NK-92 (cell line): ENCODE measurements at regions not wholly inside any gene's neighbourhood (a gene's known extent, or its start where the extent isn't known, plus 50 kb on each side); places are given as distances from the start of the nearest gene placed in this dataset.
"Not testable (repeated sequence)": the region's sequence is repeated elsewhere in the genome, so short reads cannot be mapped to it uniquely, and the experiment has no call there.

Experiments
- DNase-seq: peaks from one replicate; lab custom pipeline; 2025; ENCODE audit not compliant: unreplicated experiment; lab: John Stamatoyannopoulos, UW

DNA sequence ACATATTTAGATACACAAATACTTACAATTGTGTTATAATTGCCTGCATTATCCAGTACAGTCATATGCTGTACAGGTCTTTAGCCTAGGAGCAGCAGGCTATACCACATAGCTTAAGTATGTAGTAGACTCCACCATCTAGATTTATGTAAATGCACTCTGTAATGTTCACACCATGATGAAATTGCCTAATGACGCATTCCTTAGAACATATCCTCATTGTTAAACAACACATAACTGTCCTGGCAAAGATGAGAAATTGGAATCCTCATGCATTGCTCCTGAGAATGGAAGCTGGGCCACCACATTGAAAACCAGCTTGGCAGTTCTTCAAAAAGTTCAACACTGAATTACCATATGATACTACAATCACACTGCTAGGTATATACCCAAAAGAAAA lies 1002.8 kb upstream of the CELF2 start:
- DNase-seq, result no peak

- DNase-seq, result no peak
Measured at GRCh38 chr10:10017716-10018115, 1000.0 kb upstream of the CELF2 start.

DNA sequence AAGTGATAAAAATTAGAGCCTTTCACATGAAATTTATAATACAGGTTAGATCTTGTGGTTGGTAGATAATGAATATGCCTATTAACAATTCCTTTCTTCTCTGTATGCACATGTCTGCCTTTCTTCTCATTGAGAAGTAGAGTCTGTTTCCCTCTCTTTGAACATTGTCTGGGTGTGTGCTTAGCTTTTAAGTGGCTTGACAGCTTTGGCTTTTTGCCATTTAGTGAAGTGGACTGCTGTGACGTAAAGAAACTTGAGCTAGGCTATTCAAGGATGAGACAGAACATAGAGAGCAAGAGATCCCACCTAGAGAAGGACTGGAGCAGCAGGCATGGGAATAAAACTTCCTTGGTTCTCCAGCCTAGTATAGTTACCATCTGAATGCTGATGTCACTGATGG lies 996.7 kb upstream of the CELF2 start:
- no peak for DNase-seq

GRCh38 chr10:10032991-10033390 lies 984.7 kb upstream of the CELF2 start:
- no peak for DNase-seq

GRCh38 chr10:10038348-10038747 lies 979.3 kb upstream of the CELF2 start:
- no peak for DNase-seq

DNA sequence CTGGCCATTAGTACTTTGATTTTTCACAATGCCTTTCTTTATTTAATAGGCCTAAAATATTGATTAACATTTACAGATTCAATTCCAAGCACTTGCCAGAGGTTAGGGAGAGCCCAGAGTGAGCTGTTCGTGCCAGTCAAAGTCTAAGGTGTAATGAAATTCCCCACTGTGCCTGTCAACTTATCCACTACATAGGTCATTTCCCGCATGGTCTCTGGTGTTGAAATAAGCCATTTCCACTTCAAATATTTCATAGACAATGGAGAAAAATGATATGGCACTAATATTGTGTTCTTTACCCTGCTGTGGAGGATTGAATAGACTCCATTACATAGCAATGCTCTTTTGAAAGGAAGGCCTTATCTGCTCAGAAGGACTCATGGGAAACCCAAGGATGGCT lies 978.1 kb upstream of the CELF2 start:
- no peak for DNase-seq

GRCh38 chr10:10043083-10043482 lies 974.6 kb upstream of the CELF2 start:
- no peak for DNase-seq

DNA sequence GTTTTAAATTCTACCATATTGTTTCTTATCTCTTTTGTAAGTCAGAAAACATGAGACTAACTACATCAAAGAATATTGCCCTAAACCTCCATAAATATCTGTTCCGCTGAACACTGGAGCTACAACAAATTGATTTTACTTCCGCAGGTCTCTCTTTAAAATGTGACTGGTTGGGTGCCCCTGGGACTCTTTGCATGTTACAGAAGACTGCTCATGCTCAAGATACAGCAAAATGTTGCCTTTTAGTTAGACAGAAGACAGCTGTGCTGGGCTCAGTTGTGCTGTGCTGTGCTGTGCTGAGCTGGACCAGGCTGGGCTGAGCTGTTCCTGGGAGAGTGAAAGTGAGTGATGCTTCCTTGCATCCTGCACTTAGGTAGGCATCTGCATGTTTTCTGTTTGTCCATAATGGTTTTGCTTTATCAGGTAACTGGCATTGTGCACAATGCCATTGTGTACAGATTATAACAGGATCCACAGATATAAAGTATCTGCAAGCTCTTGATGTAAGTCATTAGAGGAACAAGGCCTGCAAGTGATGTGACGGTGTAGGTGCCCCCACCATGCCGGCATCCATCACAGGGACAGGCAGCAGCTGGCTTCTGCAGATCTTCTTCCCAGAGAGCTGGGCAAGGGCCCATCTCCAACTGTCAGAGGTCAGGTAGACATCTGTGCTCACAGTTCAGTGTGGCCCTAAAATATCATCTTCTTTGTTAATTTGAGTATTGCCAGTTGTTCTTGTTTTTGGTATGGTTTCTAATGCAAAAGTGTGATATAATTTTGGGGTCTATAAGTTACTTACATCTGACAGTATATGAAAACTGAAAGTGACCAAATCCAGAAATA lies 972.5 kb upstream of the CELF2 start:
- no peak for DNase-seq

DNA sequence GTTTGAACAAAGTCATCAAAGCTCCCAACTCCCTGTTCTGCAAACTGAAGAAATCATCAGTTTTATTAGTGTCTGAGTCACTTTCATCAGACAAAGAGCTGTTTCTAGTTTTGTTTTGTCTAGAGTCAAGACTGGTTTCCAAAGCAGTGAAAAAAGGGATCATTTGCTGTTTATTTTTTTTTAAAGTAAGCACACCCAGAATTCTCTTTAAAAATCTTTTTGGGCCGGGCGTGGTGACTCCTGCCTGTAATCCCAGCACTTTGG lies 972.0 kb upstream of the CELF2 start:
- no peak for DNase-seq

DNA sequence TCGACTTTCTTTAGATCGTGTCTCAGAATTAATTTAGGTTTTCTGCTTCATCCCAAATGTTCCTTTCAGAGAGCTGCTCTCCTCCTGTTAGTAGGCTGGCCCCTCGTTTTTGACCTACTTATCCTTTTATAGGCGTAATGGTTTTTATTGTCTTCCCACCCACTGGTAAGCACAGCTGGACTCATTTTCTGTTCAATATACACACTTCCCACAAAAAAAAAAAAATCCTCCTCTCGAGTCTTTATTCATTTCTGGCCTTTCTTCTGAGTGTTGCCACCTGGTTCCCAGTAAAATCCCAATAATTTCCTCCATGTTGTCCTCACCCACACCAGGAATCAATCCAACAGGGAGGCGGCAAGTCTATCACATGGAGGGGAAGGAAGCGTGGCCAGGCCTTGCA lies 970.2 kb upstream of the CELF2 start:
- no peak for DNase-seq

GRCh38 chr10:10053051-10053450 lies 964.6 kb upstream of the CELF2 start:
- DNase-seq, result no peak

- no peak for DNase-seq
Measured at GRCh38 chr10:10054466-10054865, 963.2 kb upstream of the CELF2 start.

DNA sequence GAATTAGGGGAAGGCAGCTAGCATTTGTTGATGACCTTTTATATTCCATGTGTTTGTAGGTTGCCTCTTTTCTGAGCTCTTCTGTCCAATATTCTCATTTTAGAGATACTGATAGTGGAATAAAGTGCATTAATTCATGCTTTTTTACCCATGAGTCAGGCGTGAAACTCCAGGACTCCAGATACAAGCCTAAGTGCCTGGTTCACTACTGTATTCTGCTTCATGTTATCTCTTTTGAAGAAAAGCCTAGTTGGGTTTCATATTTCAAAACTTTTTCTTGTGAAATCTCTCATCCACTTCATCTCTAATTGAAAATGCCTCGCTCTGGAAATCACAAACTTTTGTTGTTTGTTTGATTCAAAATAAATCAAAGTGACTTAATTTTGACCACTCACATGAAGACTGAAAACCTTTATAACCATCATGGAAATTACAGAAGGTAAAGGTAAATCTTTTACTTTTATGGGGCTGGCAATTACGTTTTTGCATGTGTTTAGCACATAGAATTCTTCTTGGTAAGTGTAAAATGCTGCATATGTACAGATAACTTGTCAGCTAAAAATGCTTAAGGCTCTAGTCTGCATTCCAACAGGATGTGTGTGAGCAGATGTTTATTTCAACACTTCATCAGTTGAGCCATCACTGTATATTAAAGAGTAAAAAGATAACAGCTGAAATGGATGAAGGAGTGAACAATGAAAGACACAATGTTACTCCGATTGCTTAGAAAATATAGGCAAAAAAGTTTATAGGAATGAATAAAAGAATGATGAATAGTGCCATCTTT lies 961.8 kb upstream of the CELF2 start:
- no peak for DNase-seq

DNA sequence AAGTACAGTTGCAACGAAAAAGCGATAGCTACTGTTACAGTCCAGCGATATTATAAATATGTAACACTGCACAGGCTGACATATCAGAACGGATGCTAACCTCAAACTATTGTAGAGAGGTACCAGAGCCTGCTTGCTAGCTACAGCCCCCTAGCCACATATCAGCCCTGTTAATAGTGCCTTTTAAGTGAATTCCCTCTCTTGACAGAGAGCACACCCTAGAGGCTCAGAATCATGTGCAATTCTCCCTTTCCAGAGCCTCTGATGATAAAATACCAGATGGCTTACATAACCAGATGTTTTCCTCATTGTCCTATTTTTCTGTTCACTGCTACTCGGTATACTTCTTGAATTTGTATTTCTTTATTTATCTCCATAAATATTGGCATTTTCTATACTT lies 960.7 kb upstream of the CELF2 start:
- no peak for DNase-seq

GRCh38 chr10:10067644-10068043 lies 950.0 kb upstream of the CELF2 start:
- no peak for DNase-seq

DNA sequence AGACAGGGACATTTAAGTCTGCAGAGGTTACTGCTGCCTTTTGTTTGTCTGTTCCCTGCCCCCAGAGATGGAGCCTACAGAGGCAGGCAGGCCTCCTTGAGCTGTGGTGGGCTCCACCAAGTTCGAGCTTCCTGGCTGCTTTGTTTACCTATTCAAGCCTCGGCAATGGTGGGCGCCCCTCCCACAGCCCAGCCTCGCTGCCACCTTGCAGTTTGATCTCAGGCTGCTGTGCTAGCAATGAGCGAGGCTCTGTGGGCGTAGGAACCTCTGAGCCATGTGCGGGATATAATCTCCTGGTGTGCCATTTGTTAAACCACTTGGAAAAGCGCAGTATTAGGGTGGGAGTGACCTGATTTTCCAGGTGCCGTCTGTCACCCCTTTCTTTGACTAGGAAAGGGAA lies 942.8 kb upstream of the CELF2 start:
- not testable (repeated sequence) for DNase-seq

- no peak for DNase-seq
Measured at GRCh38 chr10:10078446-10078845, 939.2 kb upstream of the CELF2 start.

DNA sequence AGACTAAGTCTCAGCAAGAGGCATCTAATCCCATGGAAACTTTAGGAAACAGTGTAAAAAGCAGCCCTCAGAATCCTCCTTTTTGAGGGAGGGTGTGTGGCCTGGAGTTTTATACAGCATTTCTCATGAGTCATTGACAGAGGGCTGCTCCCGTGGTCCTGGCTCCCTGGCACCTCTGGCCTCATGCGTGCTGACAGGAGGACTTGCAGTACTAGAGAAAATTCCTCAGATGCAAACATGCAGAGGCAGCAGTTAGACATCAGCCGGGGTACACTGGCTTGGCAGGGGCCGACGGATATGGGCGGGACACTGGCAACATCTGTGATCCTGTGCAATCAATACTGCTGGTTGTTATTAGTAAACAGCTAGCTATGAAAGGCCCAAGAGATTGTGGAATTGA lies 925.1 kb upstream of the CELF2 start:
- DNase-seq, result no peak

GRCh38 chr10:10093021-10093420 lies 924.7 kb upstream of the CELF2 start:
- DNase-seq, result no peak

- DNase-seq, result no peak
Measured at GRCh38 chr10:10094691-10095090, 923.0 kb upstream of the CELF2 start.

DNA sequence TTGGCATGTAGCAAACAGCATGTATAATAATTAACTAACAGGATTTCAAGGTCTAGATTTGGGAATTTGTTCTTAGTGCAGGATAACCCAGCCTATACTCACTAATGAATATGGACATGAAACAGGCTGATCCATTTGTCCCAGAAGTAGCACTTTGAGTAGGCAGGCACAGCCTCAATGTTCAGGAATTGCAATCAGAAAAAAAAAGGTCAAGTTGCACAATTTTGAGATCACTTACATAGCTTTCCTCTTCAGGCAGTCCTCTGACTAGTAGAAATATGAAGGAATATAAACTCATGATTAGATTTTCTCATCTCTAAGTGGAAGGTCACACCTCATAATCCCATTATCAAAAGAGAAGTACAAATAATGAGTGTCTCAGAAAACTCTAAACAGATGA lies 921.4 kb upstream of the CELF2 start:
- no peak for DNase-seq

DNA sequence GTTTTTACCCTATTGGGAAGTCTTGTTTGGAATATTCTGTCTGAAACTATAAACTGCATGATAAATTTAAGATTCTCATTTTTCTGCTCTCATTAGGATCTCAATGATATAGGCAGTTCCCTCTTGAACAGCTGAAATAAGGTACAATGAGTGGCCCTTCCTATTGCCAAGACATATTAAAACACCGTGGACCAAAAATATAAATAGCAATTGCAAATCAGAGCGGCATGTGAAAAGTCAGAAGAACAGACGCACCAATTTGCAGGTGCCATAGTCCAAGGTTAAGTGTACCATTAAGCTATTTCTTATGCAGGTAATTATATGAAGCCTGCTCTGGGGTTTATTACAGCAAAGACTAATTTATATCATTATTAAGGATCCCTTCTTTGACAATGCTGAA lies 920.8 kb upstream of the CELF2 start:
- DNase-seq, result no peak

- no peak for DNase-seq
Measured at GRCh38 chr10:10101106-10101505, 916.6 kb upstream of the CELF2 start.
